PC-3 (cell line): ENCODE measurements at regions not wholly inside any gene's neighbourhood (a gene's known extent, or its start where the extent isn't known, plus 50 kb on each side); places are given as distances from the start of the nearest gene placed in this dataset.

Source experiments
- ATAC-seq: fragments of 200-7000 bp; cut with Tn5 transposase; 2 replicates; pipeline ENCODE4 v1.9.1; 2020; ENCODE audit warnings: mild to moderate bottlenecking, moderate library complexity
- BruUV-seq: library from RNA; stranded (reverse); fragments of 400-500 nt; replicated peaks from 2 replicates; lab custom pipeline; 2021; lab: Mats Ljungman, UMichigan
- CTCF ChIA-PET: fragments of 300-600 bp; sonication (Branson Sonifier 250); formaldehyde crosslinking; loops from one replicate; lab custom pipeline; 2022; ENCODE audit warnings: antibody characterized with exemption; lab: Charles Lee
- POLR2A ChIA-PET: fragments of 300-600 bp; sonication (Branson Sonifier 250); formaldehyde crosslinking; loops from one replicate; lab custom pipeline; 2022; ENCODE audit warnings: antibody characterized with exemption; ENCODE audit not compliant: unreplicated experiment; lab: Charles Lee
- DNase-seq: peaks from one replicate; pipeline ENCODE4 v3.0.0-alpha.2; 2015
- H2AFZ ChIP-seq: fragments of 300-600 bp; sonication (generic); 2 replicates; pipeline ENCODE4 v1.6.0; 2016; ENCODE audit warnings: antibody characterized with exemption, low read length
- H3F3A ChIP-seq: fragments of 300-600 bp; sonication (generic); one replicate; pipeline ENCODE4 v1.6.0; 2017; ENCODE audit warnings: antibody characterized with exemption, low read length, control low read depth, mild to moderate bottlenecking; ENCODE audit not compliant: unreplicated experiment
- H3K27ac ChIP-seq: fragments of 300-600 bp; sonication (generic); 2 replicates; pipeline ENCODE4 v1.5.1; 2016; ENCODE audit warnings: mild to moderate bottlenecking, low read length
- H3K27me3 ChIP-seq: fragments of 300-600 bp; sonication (generic); 2 replicates; pipeline ENCODE4 v1.6.1; 2016; ENCODE audit warnings: low read length, mixed read lengths
- H3K36me3 ChIP-seq: fragments of 300-600 bp; sonication (generic); 2 replicates; pipeline ENCODE4 v1.6.1; 2016; ENCODE audit warnings: low read depth, mixed run types, low read length, mixed read lengths
- H3K4me1 ChIP-seq: fragments of 300-600 bp; sonication (generic); 2 replicates; pipeline ENCODE4 v1.5.1; 2016; ENCODE audit warnings: low read length; ENCODE audit not compliant: insufficient read depth
- H3K4me2 ChIP-seq: fragments of 300-600 bp; sonication (generic); 2 replicates; pipeline ENCODE4 v1.6.0; 2016; ENCODE audit warnings: low read length
- H3K4me3 ChIP-seq: fragments of 300-600 bp; sonication (generic); 2 replicates; pipeline ENCODE4 v1.5.1; 2016; ENCODE audit warnings: mild to moderate bottlenecking, low read length, mixed read lengths
- H3K79me2 ChIP-seq: fragments of 300-600 bp; sonication (generic); 2 replicates; pipeline ENCODE4 v1.6.1; 2017; ENCODE audit warnings: low read length, mixed read lengths
- H3K9ac ChIP-seq: fragments of 300-600 bp; sonication (generic); 2 replicates; pipeline ENCODE4 v1.6.0; 2016; ENCODE audit warnings: mild to moderate bottlenecking, low read length
- H3K9me2 ChIP-seq: fragments of 300-600 bp; sonication (generic); replicated peaks from 2 replicates; pipeline ENCODE4 v1.6.1; 2016; ENCODE audit warnings: mixed run types, low read length, mixed read lengths
- H3K9me3 ChIP-seq: fragments of 300-600 bp; sonication (generic); 2 replicates; pipeline ENCODE4 v1.6.1; 2016; ENCODE audit warnings: low read length, mixed read lengths
- H4K20me1 ChIP-seq: fragments of 300-600 bp; sonication (generic); 2 replicates; pipeline ENCODE4 v1.6.1; 2016; ENCODE audit warnings: low read length, mixed read lengths
- CTCF ChIP-seq: fragments of 300-600 bp; sonication (generic); conservative IDR thresholded peaks from 2 replicates; pipeline ENCODE4 v1.5.1; 2017; ENCODE audit warnings: antibody characterized with exemption, low read depth, mild to moderate bottlenecking, low read length
- EZH2 ChIP-seq: fragments of 300-600 bp; sonication (generic); IDR thresholded peaks from one replicate; pipeline ENCODE4 v1.6.1; 2017; ENCODE audit warnings: antibody characterized with exemption, mild to moderate bottlenecking, low read length; ENCODE audit not compliant: unreplicated experiment
- EZH2phosphoT487 ChIP-seq: fragments of 300-600 bp; sonication (generic); IDR thresholded peaks from 2 replicates; pipeline ENCODE4 v1.6.1; 2018; ENCODE audit warnings: mild to moderate bottlenecking, antibody characterized with exemption, low read length, borderline replicate concordance
- intact Hi-C: fragments of 100-400 bp; cut with micrococcal nuclease; formaldehyde crosslinking; loops from 2 replicates; pipeline ENCODE4 v1.9.0; 2023

- H3K4me3 ChIP-seq = no peak overlapping the region
- intact Hi-C loops = no loop called here
- DNase-seq (no peak), ATAC-seq (no peak)
- H3K4me2 ChIP-seq = no peak overlapping the region
- no peaks in the 10 kb centered on the region for H3K36me3 ChIP-seq
- no peaks in the 10 kb centered on the region for H3K79me2 ChIP-seq
- H3K9me2 ChIP-seq = no peaks in the 10 kb centered on the region
- H3F3A ChIP-seq = no peaks in the 10 kb centered on the region
- no peak for TF ChIP-seq EZH2
- TF ChIP-seq CTCF = no peak
- TF ChIP-seq EZH2phosphoT487 = no peak
- no peak overlapping the region for H3K27ac ChIP-seq
- H3K9me3 ChIP-seq = no peaks in the 10 kb centered on the region
- H2AFZ ChIP-seq = no peak overlapping the region
- H3K9ac ChIP-seq = no peak overlapping the region
- no peaks in the 10 kb centered on the region for H3K4me1 ChIP-seq
- no TSS peak for BruUV-seq
- peaks cover 72% of the 10 kb centered on the region for H3K27me3 ChIP-seq
- H4K20me1 ChIP-seq = no peaks in the 10 kb centered on the region
- ChIA-PET POLR2A (no interaction called here), CTCF (no interaction called here)
These were observed 92.1 kb upstream of the C1orf174 start for GRCh38 chr1:3992103-3992556.

- no peak overlapping the region for H3K9ac ChIP-seq
- ChIA-PET CTCF (no interaction called here), POLR2A (no interaction called here)
- H3K27me3 ChIP-seq = peaks cover 70% of the 10 kb centered on the region
- TF ChIP-seq EZH2 = no peak
- H2AFZ ChIP-seq = no peak overlapping the region
- H3K9me2 ChIP-seq = no peaks in the 10 kb centered on the region
- H3K9me3 ChIP-seq = no peaks in the 10 kb centered on the region
- H4K20me1 ChIP-seq = no peaks in the 10 kb centered on the region
- H3K79me2 ChIP-seq = no peaks in the 10 kb centered on the region
- no peak overlapping the region for H3K4me2 ChIP-seq
- intact Hi-C loops = no loop called here
- no peaks in the 10 kb centered on the region for H3K4me1 ChIP-seq
- H3F3A ChIP-seq = no peaks in the 10 kb centered on the region
- no TSS peak for BruUV-seq
- H3K36me3 ChIP-seq = no peaks in the 10 kb centered on the region
- DNase-seq (no peak), ATAC-seq (no peak)
- no peak overlapping the region for H3K4me3 ChIP-seq
- H3K27ac ChIP-seq = no peak overlapping the region
These were observed 92.7 kb upstream of the C1orf174 start for GRCh38 chr1:3992746-3993145.

GRCh38 chr1:3993619-3994375, 93.7 kb upstream of the C1orf174 start:
- intact Hi-C loops = no loop called here
- POLR2A ChIA-PET = no interaction called here

More at GRCh38 chr1:3993619-3994375, 93.7 kb upstream of the C1orf174 start:
- Histone ChIP-seq H3K27ac (no peak overlapping the region), H3K9me3 (no peaks in the 10 kb centered on the region), H3F3A (no peaks in the 10 kb centered on the region), H3K9ac (no peak overlapping the region), H3K4me3 (no peak overlapping the region), H2AFZ (no peak overlapping the region), H3K27me3 (peaks cover 71% of the 10 kb centered on the region), H3K36me3 (no peaks in the 10 kb centered on the region), H3K9me2 (no peaks in the 10 kb centered on the region), H3K79me2 (no peaks in the 10 kb centered on the region), H3K4me1 (no peaks in the 10 kb centered on the region), H4K20me1 (no peaks in the 10 kb centered on the region), H3K4me2 (no peak overlapping the region)
- DNase-seq = no peak
- CTCF ChIA-PET = no interaction called here
- BruUV-seq = no TSS peak
- ATAC-seq = no peak
- TF ChIP-seq EZH2 (no peak), CTCF (no peak), EZH2phosphoT487 (no peak)
